Vagina (tissue), 2 donors: ENCODE measurements at regions not wholly inside any gene's neighbourhood (a gene's known extent, or its start where the extent isn't known, plus 50 kb on each side); places are given as distances from the start of the nearest gene placed in this dataset.

Source experiments
- CTCF ChIP-seq, 3 experiments: fragments of 450-650 bp in 2 of 3; fragments of 200-600 bp in 1 of 3; sonication (generic) in 1 of 3; IDR thresholded peaks; one replicate each; pipeline ENCODE4 v1.5.1; 2017 to 2019; ENCODE audit warnings: antibody characterized with exemption in 3 of 3, mild to moderate bottlenecking in 2 of 3, moderate library complexity in 2 of 3
- POLR2A ChIP-seq, 2 donors: fragments of 450-650 bp; IDR thresholded peaks; one replicate each; pipeline ENCODE4 v1.6.1; 2017; ENCODE audit warnings: antibody characterized with exemption in 2 of 2, mild to moderate bottlenecking in 2 of 2, moderate library complexity in 2 of 2
- POLR2AphosphoS5 ChIP-seq, 2 donors: sonication (generic); formaldehyde crosslinking; IDR thresholded peaks; one replicate each; pipeline ENCODE4 v1.9.0; 2017; ENCODE audit warnings: antibody characterized with exemption in 2 of 2, mild to moderate bottlenecking in 2 of 2, low read depth in 1 of 2; ENCODE audit not compliant: insufficient read depth in 1 of 2

GRCh38 chr6:120816794-120817193, 517.5 kb downstream of the TBC1D32 start:
- no peak for TF ChIP-seq CTCF (IDR thresholded peaks at IDR 0.05)
- TF ChIP-seq POLR2AphosphoS5 (IDR thresholded peaks at IDR 0.05; ENCODE audit: insufficient read depth in 1 of 2, low read depth in 1 of 2): no peak
- TF ChIP-seq POLR2A (IDR thresholded peaks at IDR 0.05): no peak
